GM12878 (cell line): ENCODE measurements at regions not wholly inside any gene's neighbourhood (a gene's known extent, or its start where the extent isn't known, plus 50 kb on each side); places are given as distances from the start of the nearest gene placed in this dataset.

Experiments used
- ATAC-seq: fragments of 200-7000 bp; cut with Tn5 transposase; 3 replicates; pipeline ENCODE4 v1.9.1; 2020; ENCODE audit warnings: mild to moderate bottlenecking, moderate library complexity
- BruUV-seq: library from RNA; stranded (reverse); fragments of 400-500 nt; replicated peaks from 2 replicates; lab custom pipeline; 2021; lab: Mats Ljungman, UMichigan
- CTCF ChIA-PET: fragments of 300-600 bp; sonication (Branson Sonifier 250); formaldehyde crosslinking; extraction: SDS; loops from one replicate; lab custom pipeline; 2021; ENCODE audit warnings: inconsistent platforms; lab: Yijun Ruan, JAX
- POLR2A ChIA-PET: fragments of 350-600 bp; formaldehyde crosslinking; extraction: SDS; loops from one replicate; lab custom pipeline; 2021; ENCODE audit warnings: inconsistent platforms; lab: Charles Lee
- RAD21 ChIA-PET: fragments of 300-600 bp; sonication (Branson Sonifier 250); formaldehyde crosslinking; loops from one replicate; lab custom pipeline; 2023; ENCODE audit warnings: antibody characterized with exemption; ENCODE audit not compliant: unreplicated experiment; lab: Charles Lee
- SMC1A ChIA-PET: fragments of 300-600 bp; sonication (Branson Sonifier 250); formaldehyde crosslinking; loops from one replicate; lab custom pipeline; 2023; ENCODE audit not compliant: unreplicated experiment, uncharacterized antibody; lab: Charles Lee
- DNase-seq: peaks from one replicate; pipeline ENCODE4 v3.0.0-alpha.2; 2011; ENCODE audit warnings: low read depth, low spot score
- FAIRE-seq: peaks from 3 replicates; lab custom pipeline; 2011; peaks lifted over from hg19 to GRCh38; lab: Jason Lieb, UNC
- H2AFZ ChIP-seq: 2 replicates; pipeline ENCODE4 v1.6.0; 2011; ENCODE audit warnings: low read depth, low read length, control low read depth; ENCODE audit not compliant: control insufficient read depth
- H3K27ac ChIP-seq: 2 replicates; pipeline ENCODE4 v1.5.1; 2011; ENCODE audit warnings: control low read depth; ENCODE audit not compliant: control insufficient read depth, insufficient read depth
- H3K27me3 ChIP-seq, 2 experiments: replicated peaks in 1 of 2; 2 replicates each; pipeline versions ENCODE4 v1.6.0 to v1.6.1; 2011; ENCODE audit warnings: low read length in 1 of 2; ENCODE audit not compliant: control insufficient read depth in 2 of 2, insufficient read depth in 2 of 2
- H3K36me3 ChIP-seq, 2 experiments: 2 replicates each; pipeline ENCODE4 v1.5.1; 2011; ENCODE audit warnings: low read length in 1 of 2; ENCODE audit not compliant: control insufficient read depth in 2 of 2, insufficient read depth in 2 of 2
- H3K4me1 ChIP-seq: 2 replicates; pipeline ENCODE4 v1.6.1; 2011; ENCODE audit warnings: mild to moderate bottlenecking, low read length, moderate library complexity, mixed read lengths; ENCODE audit not compliant: control insufficient read depth, insufficient read depth
- H3K4me2 ChIP-seq: 2 replicates; pipeline ENCODE4 v1.6.0; 2011; ENCODE audit warnings: control low read depth; ENCODE audit not compliant: control insufficient read depth, insufficient read depth
- H3K4me3 ChIP-seq: fragments of 200-600 bp; sonication (generic); 2 replicates; pipeline ENCODE4 v1.5.1; 2016
- H3K79me2 ChIP-seq: 2 replicates; pipeline ENCODE4 v1.6.0; 2011; ENCODE audit warnings: low read length; ENCODE audit not compliant: control insufficient read depth, insufficient read depth
- H3K9ac ChIP-seq: 2 replicates; pipeline ENCODE4 v1.8.0; 2011; ENCODE audit warnings: low read length, control low read depth, mixed read lengths; ENCODE audit not compliant: control insufficient read depth, insufficient read depth
- H3K9me3 ChIP-seq: replicated peaks from 3 replicates; pipeline ENCODE4 v1.5.1; 2011; ENCODE audit warnings: mild to moderate bottlenecking, low read length; ENCODE audit not compliant: control insufficient read depth, insufficient read depth
- H4K20me1 ChIP-seq: 2 replicates; pipeline ENCODE4 v1.6.0; 2011; ENCODE audit not compliant: control insufficient read depth, insufficient read depth
- BMI1 ChIP-seq: fragments of 450-650 bp; IDR thresholded peaks from 2 replicates; pipeline ENCODE4 v1.6.1; 2016; ENCODE audit warnings: mild to moderate bottlenecking, moderate library complexity, borderline replicate concordance
- KDM1A ChIP-seq: fragments of 200-600 bp; sonication (generic); IDR thresholded peaks from 2 replicates; pipeline ENCODE4 v1.6.1; 2016; ENCODE audit warnings: borderline replicate concordance
- MEF2A ChIP-seq: IDR thresholded peaks from 2 replicates; pipeline ENCODE4 v1.6.1; 2011; ENCODE audit warnings: low read depth, mild to moderate bottlenecking, low read length, moderate library complexity; ENCODE audit not compliant: insufficient read depth
- PBX3 ChIP-seq: IDR thresholded peaks from 2 replicates; pipeline ENCODE4 v1.6.1; 2011; ENCODE audit warnings: mild to moderate bottlenecking, low read depth, low read length, moderate library complexity; ENCODE audit not compliant: insufficient replicate concordance
- POU2F2 ChIP-seq: IDR thresholded peaks from 3 replicates; pipeline ENCODE4 v1.6.1; 2011; ENCODE audit warnings: low read depth, mild to moderate bottlenecking, low read length, borderline replicate concordance
- RAD21 ChIP-seq: IDR thresholded peaks from 2 replicates; pipeline ENCODE4 v1.6.1; 2011; ENCODE audit warnings: mild to moderate bottlenecking, low read depth, low read length, moderate library complexity; ENCODE audit not compliant: insufficient read depth
- RCOR1 ChIP-seq: conservative IDR thresholded peaks from 2 replicates; pipeline ENCODE4 v1.6.1; 2012; ENCODE audit warnings: low read depth, low read length, improper control_type of control experiment
- TBL1XR1 ChIP-seq: IDR thresholded peaks from 2 replicates; pipeline ENCODE4 v1.6.1; 2012; ENCODE audit warnings: low read depth, low read length, improper control_type of control experiment
- WGBS: methylation state at CpG from one replicate; pipeline ENCODE4 v1.1.6; 2016; ENCODE audit warnings: low lambda C conversion rate; ENCODE audit not compliant: insufficient replicate concordance, insufficient coverage; ENCODE audit errors: missing lambda C conversion rate; 5-methylcytosine and 5-hydroxymethylcytosine counted together
- in situ Hi-C: fragments of 300-500 bp; cut with MboI; formaldehyde crosslinking; loops from 9 replicates; pipeline ENCODE4 v1.14.3; 2018; ENCODE audit warnings: mixed read lengths
- intact Hi-C: fragments of 100-400 bp; cut with micrococcal nuclease; formaldehyde crosslinking; loops from one replicate; pipeline ENCODE4 v1.14.2; 2022; ENCODE audit not compliant: unreplicated experiment

- Histone ChIP-seq H3K27me3 (peaks cover 7 to 31% of the 10 kb centered on the region in 2 experiments), H3K4me3 (no peak overlapping the region), H3K27ac (no peak overlapping the region), H3K9ac (no peak overlapping the region), H4K20me1 (no peaks in the 10 kb centered on the region), H3K79me2 (no peaks in the 10 kb centered on the region), H3K36me3 (no peaks in the 10 kb centered on the region), H3K4me2 (no peak overlapping the region), H3K4me1 (peaks cover 39% of the 10 kb centered on the region), H2AFZ (no peak overlapping the region), H3K9me3 (peaks cover 35% of the 10 kb centered on the region)
- POLR2A ChIA-PET, result no interaction called here
- intact Hi-C loops (loop anchor here (2.0 kb wide), 1 partner anchor 467 kb away; no protein-coding TSS in a partner anchor), in situ Hi-C loops (loop anchor here (5.0 kb wide), 1 partner anchor 95 kb away; no protein-coding TSS in a partner anchor)
- BruUV-seq, result no TSS peak
- ATAC-seq, result no peak
- CTCF ChIA-PET, result no interaction called here
- 13% methylated on average over 34 of the region's 34 CpGs for WGBS
- RAD21 ChIA-PET, result interaction anchor here (0.9 kb wide), 1 partner anchor 105 kb away, joined by 3 read pairs; no protein-coding TSS in a partner anchor
- SMC1A ChIA-PET, result interaction anchor here (0.6 kb wide), 1 partner anchor 36 kb away, joined by 3 read pairs; no protein-coding TSS in a partner anchor
- no peak for FAIRE-seq
- DNase-seq, result no peak
- TF ChIP-seq POU2F2 (no peak), BMI1 (peak; percentile 12; the same call in 1 of the 2 replicates), MEF2A (no peak), TBL1XR1 (no peak), RAD21 (no peak), PBX3 (no peak), KDM1A (no peak), RCOR1 (no peak)
Measured at GRCh38 chr13:50131920-50132903, 117.0 kb downstream of the KCNRG start.
